HL-60 (cell line): ENCODE measurements at regions not wholly inside any gene's neighbourhood (a gene's known extent, or its start where the extent isn't known, plus 50 kb on each side); places are given as distances from the start of the nearest gene placed in this dataset.

Experiments
- DNase-seq, 2 experiments: peaks; one replicate each; pipeline ENCODE4 v3.0.0-alpha.2; 2010 to 2020; ENCODE audit warnings: low read depth in 1 of 2, low spot score in 1 of 2
- H3K27ac ChIP-seq: fragments of 250-450 bp; sonication (Bioruptor Pico); replicated peaks from 2 replicates; pipeline ENCODE4 v1.5.1; 2020; ENCODE audit warnings: mild to moderate bottlenecking, moderate library complexity
- H3K27me3 ChIP-seq: fragments of 250-450 bp; sonication (Bioruptor Pico); 2 replicates; pipeline ENCODE4 v1.5.1; 2021; ENCODE audit warnings: mild to moderate bottlenecking, moderate library complexity; ENCODE audit not compliant: insufficient read depth, poor library complexity, severe bottlenecking
- H3K4me3 ChIP-seq: replicated peaks from 2 replicates; pipeline ENCODE4 v1.5.1; 2011; ENCODE audit warnings: mild to moderate bottlenecking, control low read depth, low read length; ENCODE audit not compliant: insufficient read depth
- GABPA ChIP-seq: IDR thresholded peaks from 2 replicates; pipeline ENCODE4 v1.6.1; 2012; ENCODE audit warnings: low read depth
- POLR2AphosphoS5 ChIP-seq: IDR thresholded peaks from 2 replicates; pipeline ENCODE4 v1.6.1; 2012; ENCODE audit warnings: low read depth
- REST ChIP-seq: IDR thresholded peaks from 2 replicates; pipeline ENCODE4 v1.6.1; 2012; ENCODE audit warnings: low read depth; ENCODE audit not compliant: insufficient replicate concordance
- SPI1 ChIP-seq: IDR thresholded peaks from 2 replicates; pipeline ENCODE4 v1.6.1; 2012; ENCODE audit warnings: low read depth, mild to moderate bottlenecking, borderline replicate concordance
- TF ChIP-seq, protein P1 (sequence below): IDR thresholded peaks from one replicate; pipeline ENCODE4 v1.5.1; 2011; ENCODE audit warnings: low read length, control low read depth, inconsistent platforms; ENCODE audit not compliant: insufficient read depth

DNA sequence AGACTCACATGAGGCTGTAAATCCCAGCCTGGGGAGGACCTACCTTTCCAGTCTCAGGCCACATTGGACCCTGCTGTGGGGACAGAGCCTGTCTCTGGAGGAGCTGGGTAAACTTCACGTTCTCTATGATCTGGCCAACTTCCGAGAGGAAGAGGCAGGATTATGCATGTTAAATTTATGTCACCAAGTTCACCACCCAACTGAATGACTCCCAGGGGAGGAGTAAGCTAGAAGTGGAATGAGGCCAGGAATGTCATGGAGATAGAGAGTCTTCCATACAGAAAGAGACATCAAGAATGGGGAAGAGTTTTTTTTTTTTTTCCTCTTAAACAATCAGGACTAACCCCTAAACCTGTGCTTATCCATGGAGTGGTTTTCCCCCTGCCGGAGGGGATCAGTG is 90.3 kb upstream of the PALM2AKAP2 start:
- TF ChIP-seq SPI1 (no peak), GABPA (no peak), POLR2AphosphoS5 (no peak), REST (no peak)
- TF ChIP-seq, protein P1, sequence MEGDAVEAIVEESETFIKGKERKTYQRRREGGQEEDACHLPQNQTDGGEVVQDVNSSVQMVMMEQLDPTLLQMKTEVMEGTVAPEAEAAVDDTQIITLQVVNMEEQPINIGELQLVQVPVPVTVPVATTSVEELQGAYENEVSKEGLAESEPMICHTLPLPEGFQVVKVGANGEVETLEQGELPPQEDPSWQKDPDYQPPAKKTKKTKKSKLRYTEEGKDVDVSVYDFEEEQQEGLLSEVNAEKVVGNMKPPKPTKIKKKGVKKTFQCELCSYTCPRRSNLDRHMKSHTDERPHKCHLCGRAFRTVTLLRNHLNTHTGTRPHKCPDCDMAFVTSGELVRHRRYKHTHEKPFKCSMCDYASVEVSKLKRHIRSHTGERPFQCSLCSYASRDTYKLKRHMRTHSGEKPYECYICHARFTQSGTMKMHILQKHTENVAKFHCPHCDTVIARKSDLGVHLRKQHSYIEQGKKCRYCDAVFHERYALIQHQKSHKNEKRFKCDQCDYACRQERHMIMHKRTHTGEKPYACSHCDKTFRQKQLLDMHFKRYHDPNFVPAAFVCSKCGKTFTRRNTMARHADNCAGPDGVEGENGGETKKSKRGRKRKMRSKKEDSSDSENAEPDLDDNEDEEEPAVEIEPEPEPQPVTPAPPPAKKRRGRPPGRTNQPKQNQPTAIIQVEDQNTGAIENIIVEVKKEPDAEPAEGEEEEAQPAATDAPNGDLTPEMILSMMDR: no peak
- Histone ChIP-seq H3K27me3 (peaks cover 2% of the 10 kb centered on the region), H3K4me3 (no peak overlapping the region), H3K27ac (no peak overlapping the region)
- DNase-seq: no peak

DNA sequence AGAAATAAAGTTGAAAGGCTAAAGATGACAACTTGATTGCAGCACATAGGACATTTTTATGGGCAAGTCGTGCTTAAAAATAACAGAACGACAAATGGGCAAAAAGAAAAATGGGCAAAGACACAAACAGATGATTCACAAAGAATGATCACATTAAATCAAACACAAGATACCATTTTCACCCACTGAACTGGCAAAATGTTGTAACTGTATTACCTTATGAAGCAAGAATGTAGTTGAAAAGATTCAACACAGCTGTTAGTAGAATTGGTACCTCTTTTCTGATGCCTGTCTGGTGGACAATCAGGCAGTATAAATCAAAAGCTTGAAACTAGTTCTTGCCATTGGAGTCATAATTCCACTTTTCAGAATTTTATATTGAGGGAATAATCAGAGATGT is 81.0 kb upstream of the PALM2AKAP2 start:
- no peak overlapping the region for H3K27ac ChIP-seq
- no peaks in the 10 kb centered on the region for H3K27me3 ChIP-seq
- DNase-seq: no peak
- H3K4me3 ChIP-seq: no peak overlapping the region
- TF ChIP-seq GABPA: no peak
- no peak for TF ChIP-seq POLR2AphosphoS5
- TF ChIP-seq, protein P1: no peak
- no peak for TF ChIP-seq REST
- TF ChIP-seq SPI1: no peak

DNA sequence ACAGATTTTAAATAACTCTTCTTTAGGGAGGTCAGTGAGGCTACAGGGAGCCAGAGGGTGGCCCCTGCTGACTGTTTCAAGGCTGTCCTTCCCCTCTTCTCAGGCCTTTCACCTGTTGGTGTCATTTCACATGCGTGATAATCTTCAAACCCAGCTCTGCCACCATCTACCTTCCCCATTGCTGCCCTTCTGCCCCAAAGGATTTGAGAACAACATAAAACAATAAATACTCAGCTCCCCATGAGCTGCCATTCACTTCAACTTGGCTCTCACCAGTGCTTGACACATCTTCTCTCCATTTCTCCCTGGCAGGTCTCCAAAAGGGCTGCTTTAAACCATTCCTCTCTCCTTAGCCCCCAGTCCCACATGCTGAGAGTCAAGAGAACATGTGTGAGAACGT is 75.5 kb upstream of the PALM2AKAP2 start:
- Histone ChIP-seq H3K27me3 (no peaks in the 10 kb centered on the region), H3K4me3 (no peak overlapping the region), H3K27ac (no peak overlapping the region)
- DNase-seq: no peak
- no peak for TF ChIP-seq GABPA
- TF ChIP-seq POLR2AphosphoS5: no peak
- TF ChIP-seq, protein P1: no peak
- no peak for TF ChIP-seq SPI1
- TF ChIP-seq REST: no peak
